EH (cell line): ENCODE measurements at regions not wholly inside any gene's neighbourhood (a gene's known extent, or its start where the extent isn't known, plus 50 kb on each side); places are given as distances from the start of the nearest gene placed in this dataset.
"Not testable (repeated sequence)": the region's sequence is repeated elsewhere in the genome, so short reads cannot be mapped to it uniquely, and the experiment has no call there.

Source experiments
- DNase-seq: peaks from one replicate; pipeline ENCODE4 v3.0.0-alpha.2; 2015; ENCODE audit warnings: low read depth

DNA sequence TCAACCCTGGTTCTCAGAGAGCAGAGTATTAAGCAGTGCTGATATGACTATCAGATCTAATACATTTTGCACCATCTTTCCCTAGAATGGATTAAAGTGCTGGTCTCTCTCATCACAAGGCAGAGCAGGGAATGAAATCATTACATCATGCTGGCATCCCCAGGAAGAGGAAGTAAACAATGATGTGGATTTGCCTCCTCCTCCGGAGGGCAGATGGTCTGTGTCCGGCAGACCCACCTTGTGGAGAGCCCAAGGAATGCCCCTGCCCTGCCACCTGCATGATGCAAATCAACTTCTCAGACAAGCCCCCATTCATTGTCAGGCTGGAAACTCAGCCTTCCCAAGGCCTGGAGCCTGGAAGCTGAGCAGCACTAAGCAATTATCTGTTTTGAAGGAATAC is 1149.1 kb downstream of the VRK1 start:
- no peak for DNase-seq

DNA sequence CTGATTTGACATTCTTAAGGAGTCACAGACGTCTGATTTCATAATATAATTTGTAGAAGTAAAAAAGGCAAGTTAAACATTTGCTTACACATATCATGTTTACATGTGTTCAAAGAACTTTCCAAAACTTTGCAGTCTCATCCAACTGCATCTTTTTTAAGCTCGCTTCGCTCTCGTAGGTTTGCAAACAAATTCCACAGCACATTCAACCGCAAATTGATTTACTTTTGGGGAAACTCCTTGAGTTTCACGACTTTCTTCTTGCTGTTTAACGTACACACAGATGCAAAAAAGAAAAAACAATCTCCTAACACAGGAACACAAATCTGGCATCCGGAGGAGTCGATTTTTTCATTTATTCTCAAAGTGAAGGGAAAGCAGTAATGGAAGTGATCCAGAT is 1149.5 kb downstream of the VRK1 start:
- DNase-seq, result no peak

DNA sequence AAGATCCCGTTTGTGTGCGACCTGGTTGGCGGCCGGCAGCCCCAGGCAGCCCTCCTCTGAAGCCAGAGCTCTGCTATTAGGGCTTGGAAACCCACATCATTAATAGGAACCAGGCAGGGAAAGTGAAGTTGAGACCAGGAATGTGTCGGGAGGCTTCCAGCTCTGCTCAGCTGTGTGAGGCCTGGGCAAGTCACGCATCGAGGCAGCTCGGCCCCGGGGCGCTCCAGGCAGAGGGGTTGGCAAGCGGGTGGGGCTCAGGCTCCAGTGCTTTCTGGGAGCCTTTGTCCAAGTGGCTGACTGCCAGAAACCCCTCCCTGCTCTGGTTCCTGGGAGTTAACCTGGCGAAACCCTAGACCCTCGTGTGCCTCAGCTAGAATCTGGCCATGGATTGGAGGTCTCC is 1151.7 kb downstream of the VRK1 start:
- DNase-seq, result no peak

DNA sequence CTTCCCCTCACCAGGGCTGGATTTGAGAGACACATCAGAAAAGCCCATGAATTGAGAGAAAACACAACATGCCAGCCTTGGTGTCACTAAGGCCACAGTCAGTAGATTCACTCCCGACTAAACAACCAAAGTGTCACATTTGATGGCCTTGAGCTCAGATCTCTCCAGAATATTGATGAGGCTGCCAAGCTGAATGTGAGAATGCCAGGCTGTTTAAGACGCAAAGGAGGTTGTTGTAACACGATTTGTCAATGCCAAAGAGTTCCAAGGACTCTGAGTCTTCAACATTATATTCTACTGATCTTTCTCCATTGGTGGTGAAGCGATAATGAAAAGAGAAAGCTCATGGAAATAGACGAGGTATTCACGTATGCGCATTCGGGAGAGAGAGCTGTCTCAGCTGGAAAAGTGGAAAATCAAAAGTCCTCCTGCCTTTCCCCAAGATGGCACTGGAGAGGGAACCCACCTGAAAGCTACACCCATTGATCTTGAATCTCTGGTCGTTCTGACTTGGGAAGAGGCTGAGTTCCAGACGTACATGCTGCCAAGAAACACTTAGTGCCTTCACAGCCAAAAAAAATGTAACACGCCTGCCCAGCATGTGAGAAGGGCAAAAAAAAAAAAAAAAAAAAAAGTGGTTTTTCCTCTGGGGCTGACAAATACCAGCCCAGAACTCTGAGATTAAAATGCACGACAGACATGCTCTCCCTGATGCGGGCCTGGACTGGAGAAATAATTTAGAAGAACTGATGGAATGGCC is 1159.6 kb downstream of the VRK1 start:
- no peak for DNase-seq

DNA sequence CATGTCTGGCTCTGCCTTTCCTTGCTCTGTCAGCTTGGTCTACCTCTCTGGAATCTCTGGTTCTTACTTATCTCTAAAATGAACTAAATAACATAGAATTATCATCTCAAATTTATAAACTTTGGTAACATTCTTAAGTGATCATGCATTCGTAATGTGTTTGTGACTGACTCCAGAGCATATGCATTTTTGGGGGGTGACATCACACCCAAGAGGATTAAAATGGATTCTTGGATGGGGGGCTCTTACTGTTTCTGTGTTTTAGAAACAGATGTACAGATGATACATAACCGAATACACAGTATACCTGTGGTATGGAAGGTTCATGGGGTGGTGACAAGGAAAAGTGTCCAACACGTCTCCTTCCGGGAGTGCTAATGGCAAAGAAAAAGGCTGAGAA is 1162.1 kb downstream of the VRK1 start:
- no peak for DNase-seq

DNA sequence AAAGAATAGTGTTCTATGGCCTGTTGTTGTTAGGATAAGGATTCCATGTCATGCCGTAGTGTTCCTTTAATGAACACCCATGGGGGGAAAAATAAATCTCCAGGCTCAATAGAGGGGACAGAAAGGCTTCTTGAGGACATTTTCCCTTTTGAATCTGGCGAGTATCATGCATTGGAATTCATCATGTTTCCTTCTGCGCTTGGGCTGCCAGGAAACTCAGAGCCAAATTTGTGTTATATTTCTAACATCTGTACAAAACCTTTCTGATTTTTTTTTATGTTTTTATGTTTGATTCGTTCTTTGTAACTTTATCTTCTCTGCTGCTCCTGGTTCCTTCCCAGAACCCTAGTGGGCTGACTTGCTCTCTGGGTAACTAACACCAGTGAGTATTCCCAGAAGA is 1163.3 kb downstream of the VRK1 start:
- DNase-seq, result no peak

DNA sequence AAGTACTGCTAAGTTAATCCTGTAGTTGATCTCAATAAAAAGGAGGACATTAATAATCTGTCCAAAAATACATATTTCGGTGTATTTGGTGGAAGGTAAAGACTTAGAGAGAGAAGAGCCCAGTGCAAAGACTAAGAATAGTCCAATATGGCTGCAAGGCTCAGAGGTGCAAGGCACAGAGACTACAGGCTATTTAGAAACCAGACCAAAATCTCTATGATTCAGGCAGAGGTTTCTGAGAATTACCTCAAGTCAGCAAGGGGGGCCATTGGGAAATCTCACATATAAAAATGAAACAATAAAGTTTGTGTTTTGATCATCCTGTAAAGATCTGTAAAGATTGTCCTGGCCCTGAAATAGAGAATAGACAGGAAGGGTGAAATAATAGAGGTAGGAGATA is 1173.0 kb downstream of the VRK1 start:
- DNase-seq, result no peak

DNA sequence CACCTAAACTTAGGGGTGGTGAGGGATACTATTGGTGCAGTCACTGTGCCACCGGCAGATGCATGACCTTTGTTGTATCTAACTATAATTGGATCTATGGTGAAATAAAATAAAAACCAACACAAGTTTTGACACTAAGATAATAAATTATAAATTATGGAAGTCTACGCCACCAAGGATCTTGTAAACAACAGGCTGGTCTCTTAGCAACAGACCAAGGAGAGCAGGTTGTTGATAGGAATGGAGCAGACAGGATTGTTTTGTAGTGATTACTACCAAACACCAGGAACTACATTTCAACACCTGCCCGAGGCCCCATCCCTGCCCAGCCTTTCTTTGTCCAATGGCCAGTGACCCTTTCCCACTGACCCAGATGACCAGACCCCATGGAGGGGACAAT is 1178.0 kb downstream of the VRK1 start:
- DNase-seq, result no peak

DNA sequence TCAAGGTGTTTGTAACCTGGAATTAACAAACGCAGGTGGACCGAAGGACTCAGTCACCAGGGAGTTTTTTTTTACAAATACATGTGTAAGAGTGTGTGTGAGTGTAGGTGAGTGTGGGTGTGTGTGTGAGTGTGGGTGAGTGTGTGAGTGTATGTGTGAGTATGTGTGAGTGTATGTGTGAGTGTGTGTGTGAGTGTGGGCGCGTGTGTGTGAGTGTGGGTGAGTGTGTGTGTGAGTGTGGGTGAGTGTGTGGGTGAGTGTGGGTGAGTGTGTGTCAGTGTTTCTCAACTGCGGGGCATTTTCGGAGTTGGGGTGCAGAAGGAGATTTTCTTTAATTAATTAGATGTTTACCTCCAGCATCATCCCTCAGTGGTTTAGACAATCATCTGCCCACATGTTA is 1178.8 kb downstream of the VRK1 start:
- no peak for DNase-seq

DNA sequence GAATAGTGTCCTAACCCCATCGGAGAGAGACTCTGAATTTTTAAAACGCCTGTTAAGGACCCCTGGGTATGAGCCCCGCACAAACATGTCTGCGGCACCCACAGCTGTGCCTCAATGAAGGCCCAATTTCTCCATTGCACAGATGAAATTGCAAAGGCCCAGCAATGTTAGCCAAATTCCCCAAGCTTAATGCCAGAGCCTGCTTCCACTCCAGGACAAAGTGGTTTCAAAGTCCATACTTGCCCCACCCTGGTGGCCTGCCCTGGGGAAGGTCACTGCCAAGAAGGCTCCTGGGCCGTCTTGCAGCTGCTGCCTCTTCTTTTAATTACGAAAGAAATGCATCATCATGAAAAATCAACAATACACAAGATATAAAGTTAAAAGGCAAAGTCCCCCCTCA is 1179.7 kb downstream of the VRK1 start:
- no peak for DNase-seq

DNA sequence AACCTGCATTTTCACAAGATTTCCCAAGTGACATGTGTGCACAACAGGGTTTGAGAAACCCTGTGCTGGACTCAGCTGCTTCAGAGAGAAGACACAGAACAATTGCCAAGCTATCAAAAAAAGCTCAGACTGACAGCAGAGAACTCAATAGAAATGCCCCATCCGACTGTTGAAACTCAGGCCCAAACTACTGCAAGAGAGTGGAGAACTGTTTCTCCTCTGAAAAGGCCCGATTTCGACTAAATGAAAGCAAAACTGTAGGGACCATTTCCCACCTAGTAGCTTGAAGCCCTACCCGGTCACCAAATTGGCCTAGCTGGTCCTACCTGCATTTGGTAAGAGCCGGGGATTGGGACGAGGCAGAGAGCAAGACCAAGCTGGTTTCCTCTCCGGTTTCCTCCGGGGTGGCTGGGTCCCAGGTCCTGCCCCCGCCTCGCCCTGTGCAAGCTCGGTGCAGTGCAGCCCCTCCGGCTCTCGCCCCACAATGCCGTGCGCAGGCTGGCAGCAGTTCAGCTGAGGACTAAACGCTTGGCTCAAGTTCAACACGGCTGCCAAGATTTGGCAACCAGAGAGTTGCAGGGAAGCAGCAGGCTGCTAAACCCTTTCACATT is 1180.6 kb downstream of the VRK1 start:
- no peak for DNase-seq

DNA sequence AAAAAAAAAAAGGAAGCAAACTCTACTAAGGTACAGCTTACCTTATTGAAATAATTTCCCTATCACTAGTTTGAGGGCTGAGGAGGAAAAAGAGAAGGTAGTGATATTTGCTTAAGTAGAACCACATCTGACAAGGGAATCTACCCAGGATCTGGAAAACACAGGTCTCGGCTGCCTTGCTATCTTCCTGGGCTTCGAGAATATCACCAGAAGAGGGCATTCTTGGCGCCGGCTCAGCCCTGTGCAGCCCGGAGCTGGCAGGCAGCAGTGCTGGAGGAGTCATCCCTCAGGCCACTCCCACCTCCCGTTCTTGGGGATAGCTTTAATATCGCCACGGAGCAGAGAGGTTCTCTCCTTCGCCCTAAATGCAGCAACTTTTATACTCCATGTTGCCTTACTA is 1181.2 kb downstream of the VRK1 start:
- no peak for DNase-seq

DNA sequence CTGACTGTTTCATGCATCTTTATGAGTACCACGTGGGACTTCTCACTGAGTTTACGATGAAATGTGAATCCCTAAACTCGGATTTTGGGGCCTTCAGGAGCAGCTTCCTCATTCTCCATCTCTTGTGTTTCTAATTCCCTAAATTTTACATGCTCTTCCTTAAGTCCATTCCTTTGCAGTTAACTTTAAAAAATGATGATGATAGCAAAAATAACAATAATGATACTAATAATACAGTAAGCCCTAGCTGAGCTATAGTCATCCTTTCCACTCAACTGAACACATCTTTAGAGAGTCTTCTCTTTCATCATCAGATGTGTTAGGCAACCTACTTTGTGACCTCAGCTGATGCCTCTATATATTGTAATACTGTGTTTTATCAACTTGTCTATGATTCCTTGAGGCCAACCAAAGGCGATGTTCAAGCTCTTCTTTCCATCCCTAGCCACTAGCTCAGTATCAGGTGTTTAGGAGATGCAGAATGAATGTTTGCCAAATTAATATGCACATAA is 1196.4 kb downstream of the VRK1 start:
- no peak for DNase-seq

DNA sequence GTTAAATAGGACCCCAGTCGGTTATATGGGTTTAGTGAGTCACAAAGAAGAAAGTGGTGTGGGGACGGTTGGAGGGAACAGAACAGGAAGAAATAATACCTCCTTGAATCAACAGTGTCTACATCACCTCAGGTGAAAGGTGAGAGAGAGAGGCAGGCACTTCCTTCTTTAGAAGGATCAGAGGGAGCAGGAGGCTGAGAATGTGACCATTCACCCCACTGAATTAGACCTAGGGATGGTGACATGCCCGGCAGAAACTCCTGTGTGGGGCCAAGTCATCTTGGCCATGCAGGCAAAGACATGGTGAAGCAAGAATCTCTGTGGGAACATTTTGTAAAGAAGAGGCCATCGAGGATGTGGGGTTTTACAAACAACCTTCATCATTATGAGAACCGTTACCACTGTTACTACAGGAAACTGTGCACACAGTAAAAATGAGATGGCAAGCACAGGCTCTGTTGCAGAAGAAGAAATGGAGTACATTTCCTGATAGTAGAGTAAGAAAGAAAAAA is 1196.9 kb downstream of the VRK1 start:
- DNase-seq, result no peak

DNA sequence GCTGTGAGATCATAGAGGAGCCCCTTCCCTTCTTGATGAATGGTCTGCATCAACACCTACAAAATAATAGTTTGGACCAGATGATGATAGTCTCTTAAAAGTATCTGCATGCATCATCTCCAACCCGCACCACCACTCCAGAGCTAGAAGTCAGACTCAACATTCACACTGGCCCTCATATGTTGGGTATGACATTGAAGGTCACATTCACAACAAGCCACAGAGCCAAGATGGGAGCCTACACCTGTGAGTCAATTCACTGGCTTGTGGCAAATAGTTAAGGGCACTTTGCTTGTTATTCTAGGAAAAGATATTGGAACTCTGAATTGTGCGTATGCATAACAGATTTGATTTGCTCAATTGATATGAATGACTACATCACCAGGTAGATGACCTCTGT is 1197.9 kb downstream of the VRK1 start:
- DNase-seq, result no peak

DNA sequence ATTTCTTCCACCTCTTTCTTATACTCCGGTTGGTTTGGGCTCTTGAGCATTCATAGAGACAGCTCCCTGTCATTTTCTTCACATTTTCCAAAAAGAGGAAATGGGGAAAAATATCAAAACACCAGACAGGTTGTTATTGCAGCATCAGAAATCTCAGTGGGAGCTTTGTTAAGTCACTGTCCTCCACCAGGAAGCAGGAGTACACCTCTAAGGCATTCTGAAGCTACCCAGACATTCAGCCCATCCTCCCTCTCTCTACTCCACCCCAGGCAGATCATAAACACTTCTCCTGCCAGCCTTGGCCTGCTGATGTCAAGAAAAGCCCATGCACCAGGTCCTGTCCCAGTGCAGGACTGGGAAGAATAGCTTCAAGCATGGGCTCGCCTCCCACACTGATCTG is 1198.3 kb downstream of the VRK1 start:
- DNase-seq, result no peak

DNA sequence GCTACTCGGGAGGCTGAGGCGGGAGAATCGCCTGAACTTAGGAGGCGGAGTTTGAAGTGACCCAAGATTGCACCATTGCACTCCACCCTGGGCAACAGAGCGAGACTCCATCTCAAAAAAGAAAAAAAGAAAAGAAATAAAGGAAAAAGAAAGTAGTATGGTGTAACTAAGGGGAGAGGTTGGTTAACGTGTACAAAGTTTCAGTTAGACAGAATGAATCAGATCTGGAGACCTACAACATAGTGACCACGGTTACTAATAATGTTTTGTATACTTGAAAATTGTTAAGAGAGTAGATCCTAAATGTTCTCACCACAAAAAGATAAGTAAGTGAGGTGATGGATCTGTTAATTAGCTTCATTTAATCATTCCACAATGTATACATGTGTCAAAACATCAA is 1208.8 kb downstream of the VRK1 start:
- DNase-seq, result no peak

DNA sequence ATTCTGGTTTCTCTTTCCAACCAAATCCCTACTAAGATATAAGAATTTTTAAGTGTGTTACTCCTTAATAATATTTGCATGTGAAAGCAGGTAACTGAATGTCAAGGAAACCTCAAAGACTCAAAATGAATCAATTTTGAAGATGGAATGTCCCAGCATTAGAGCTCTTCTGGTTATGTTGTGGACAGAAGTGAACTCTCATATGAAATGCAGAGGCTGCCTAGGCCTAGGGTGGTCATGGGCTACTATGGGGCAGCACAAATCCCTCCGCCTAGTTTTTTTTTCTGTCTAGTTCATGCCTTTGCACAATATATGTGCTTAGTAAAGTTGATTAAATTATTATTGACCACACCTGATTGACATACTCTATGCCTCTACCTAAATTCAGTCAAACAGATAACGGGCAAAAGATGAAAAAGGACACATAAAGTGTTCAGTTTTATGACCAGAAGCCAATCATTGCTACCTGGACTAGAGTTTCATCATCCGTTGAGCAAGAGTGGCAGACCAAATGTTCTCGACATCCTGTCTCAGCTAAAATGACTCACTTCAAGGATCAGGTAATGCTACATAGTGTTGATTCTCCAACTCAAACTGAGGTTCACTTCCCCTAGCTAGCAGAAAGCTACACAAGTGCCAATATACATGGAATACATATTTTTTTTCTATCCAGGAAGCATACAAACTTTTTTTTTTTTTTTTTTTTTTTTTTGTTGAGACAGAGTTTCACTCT is 1211.4 kb downstream of the VRK1 start:
- no peak for DNase-seq

DNA sequence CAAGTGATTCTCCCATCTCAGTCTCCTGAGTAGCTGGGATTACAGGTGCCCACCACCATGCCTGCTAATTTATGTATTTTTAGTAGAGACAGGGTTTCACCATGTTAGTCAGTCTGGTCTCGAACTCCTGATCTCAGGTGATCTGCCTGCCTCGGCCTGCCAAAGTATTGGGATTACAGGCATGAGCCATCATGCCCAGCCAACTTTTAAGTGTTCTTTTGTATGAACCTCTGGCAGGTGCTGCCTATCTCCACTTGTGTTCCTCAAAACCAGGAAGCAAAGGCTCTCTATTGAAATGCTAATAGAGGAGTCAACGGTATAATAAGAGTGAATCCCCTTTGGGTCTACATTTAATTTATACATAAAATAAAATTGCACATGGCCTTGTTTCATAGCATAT is 1212.0 kb downstream of the VRK1 start:
- not testable (repeated sequence) for DNase-seq

DNA sequence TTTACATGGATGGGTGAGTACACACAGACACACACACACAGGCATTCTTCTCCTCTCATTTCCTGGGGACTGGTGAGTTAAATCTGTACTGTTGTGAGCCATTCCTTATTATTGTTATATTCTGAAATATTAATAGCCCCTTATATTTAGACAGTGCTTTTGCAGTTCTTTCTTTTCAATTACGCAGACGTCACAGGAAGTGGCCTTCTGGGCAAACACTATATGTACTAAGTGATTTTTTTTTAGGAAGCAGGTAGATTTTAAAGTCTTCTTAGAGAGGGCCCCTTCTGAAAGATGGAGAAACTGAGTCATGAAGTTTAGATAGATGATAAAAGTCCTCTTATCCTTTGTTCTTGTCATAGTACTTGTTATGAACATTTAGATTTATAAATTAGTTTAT is 1213.6 kb downstream of the VRK1 start:
- DNase-seq, result no peak

DNA sequence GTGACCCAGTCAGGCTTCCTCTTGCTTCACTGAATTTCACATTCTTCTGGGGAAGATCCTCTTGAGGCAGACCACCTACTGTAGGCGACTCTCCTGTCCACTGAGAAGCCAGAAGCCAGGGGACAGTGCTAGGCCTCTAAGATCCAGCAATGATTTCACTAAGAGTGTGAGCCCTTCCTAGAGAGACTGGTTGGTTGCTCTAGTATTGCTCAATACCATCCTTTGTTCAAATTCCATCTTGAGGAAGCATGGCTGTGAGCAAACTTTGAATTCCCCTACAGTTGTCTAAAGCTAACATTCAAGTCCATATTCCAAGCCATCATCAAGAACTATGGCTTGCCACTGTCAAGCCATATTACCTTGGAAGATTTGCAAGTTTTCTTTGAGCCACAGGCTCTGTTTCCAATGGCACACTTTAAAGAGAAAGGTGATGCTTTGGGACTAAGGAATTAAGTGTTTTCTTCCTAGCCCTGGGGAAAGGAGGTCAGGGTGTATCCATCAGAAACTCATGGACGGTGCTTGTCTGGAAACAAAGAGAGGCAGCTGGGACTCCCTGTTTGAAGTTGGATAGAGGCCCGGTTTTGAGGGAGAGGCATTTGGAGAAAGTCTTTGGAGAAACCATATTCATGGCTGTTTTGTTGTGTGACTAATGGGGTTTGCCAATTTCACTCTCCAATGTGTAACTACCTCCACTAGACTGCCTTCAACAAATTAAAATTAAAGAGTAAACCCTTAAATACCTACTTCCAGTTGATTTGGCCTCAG is 1217.9 kb downstream of the VRK1 start:
- DNase-seq, result no peak

DNA sequence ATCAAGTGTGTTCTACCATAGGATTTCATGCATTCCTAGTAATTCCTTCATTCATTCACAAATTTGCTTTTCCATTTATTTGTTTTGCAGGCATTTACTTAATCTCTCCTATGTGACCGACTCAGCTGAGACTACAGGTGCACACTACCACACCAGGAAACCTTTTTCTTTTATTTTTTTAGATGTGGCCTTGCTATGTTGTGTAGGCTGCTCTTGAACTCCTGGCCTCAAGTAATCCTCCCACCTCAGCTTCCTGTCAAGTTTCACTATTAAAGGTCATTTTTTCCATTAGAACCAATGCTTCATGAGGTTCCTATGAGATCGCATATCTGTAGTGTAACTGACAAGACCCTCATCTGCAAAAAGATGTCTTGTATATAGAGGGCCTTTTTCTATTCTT is 1218.7 kb downstream of the VRK1 start:
- DNase-seq, result no peak
